GM18508 (cell line): ENCODE measurements at regions not wholly inside any gene's neighbourhood (a gene's known extent, or its start where the extent isn't known, plus 50 kb on each side); places are given as distances from the start of the nearest gene placed in this dataset.
A peak's percentile ranks its signal among the peaks of the same experiment; 100 is the strongest.

Source experiments
- ATAC-seq: cut with Tn5 transposase; IDR thresholded peaks from one replicate; pipeline ENCODE4 v1.9.1; 2021; ENCODE audit warnings: moderate number of reproducible peaks; ENCODE audit not compliant: insufficient read depth, unreplicated experiment

DNA sequence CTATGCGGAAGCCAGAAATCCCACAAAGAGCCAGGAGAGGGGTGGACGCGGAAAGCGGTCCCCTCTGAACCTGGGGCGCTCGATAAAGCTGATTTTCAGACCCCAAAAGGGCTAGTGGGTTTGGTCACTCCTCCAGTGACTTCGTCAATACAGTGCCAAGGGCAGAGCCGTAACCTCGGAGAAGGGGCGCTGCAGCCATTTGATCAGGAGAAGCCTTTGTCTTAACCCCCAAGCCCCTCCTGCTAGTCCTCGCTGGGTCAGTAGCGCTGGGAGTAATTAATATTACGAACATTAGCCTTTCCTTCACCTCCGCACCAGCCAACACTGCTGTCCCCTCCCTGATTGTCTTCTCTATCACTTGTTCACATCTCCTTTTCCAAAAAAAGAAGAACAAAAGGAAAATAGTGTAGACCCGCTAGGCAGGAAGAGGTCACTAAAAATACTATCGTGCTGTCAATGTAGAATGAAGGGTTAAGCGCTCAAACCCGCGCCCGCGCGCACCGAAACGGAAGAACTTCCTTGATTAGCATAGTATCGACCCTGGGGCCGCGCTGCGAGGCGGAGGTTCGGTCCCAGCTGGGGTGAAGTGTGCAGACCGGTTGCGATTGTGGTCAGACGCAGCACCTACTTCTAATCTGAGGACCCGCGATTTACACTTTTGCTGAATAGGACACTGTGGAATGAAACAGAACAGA lies 63.2 kb upstream of the MAPRE2 start:
- ATAC-seq, result no peak

GRCh38 chr18:34978533-34978893 lies 62.7 kb upstream of the MAPRE2 start:
- ATAC-seq, result no peak

- peak; percentile 34 for ATAC-seq
Observed at GRCh38 chr18:34978953-34979608, 62.1 kb upstream of the MAPRE2 start.

- no peak for ATAC-seq
Observed at GRCh38 chr18:34981487-34981886, 59.7 kb upstream of the MAPRE2 start.

GRCh38 chr18:34985963-34986362 lies 55.2 kb upstream of the MAPRE2 start:
- no peak for ATAC-seq

- no peak for ATAC-seq
Observed at GRCh38 chr18:34990597-34990996, 50.6 kb upstream of the MAPRE2 start.

DNA sequence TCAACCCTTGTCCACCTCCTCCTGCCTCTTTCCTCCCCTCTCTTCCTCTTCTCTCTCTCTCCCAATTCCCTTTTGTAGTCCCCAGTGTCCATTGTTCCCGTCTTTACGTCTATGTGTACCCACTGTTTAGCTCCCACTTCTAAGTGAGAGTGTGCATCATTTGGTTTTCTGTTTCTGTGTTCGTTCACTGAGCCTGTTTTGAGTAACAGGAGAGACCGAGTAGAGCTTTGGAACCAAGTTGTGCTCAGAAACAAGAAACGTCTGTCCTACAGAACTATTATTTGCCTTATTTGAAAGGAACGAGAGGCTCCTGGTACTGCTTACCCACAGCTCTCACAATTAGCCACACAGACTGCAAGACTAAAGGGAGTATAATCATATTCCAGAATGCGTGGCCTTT lies 50.1 kb upstream of the MAPRE2 start:
- no peak for ATAC-seq
